CD4-positive, alpha-beta memory T cell (primary cell): ENCODE measurements at regions not wholly inside any gene's neighbourhood (a gene's known extent, or its start where the extent isn't known, plus 50 kb on each side); places are given as distances from the start of the nearest gene placed in this dataset.
A peak's percentile ranks its signal among the peaks of the same experiment; 100 is the strongest.
"Not testable (repeated sequence)": the region's sequence is repeated elsewhere in the genome, so short reads cannot be mapped to it uniquely, and the experiment has no call there.

Experiments
- CTCF ChIA-PET: fragments of 350-600 bp; sonication (Branson Sonifier 250); formaldehyde crosslinking; loops from one replicate; lab custom pipeline; 2021; ENCODE audit warnings: inconsistent platforms; ENCODE audit not compliant: partially characterized antibody; lab: Charles Lee
- POLR2A ChIA-PET: fragments of 350-600 bp; sonication (Branson Sonifier 250); formaldehyde crosslinking; loops from one replicate; lab custom pipeline; 2021; ENCODE audit not compliant: partially characterized antibody; lab: Charles Lee
- DNase-seq, 5 donors: peaks; one replicate each; pipeline versions ENCODE4 v3.0.0 to v3.0.0-alpha.2; 2020 to 2022; ENCODE audit warnings: mixed read lengths in 1 of 5
- H3K27ac ChIP-seq: one replicate; pipeline ENCODE4 v1.7.0; 2013; ENCODE audit warnings: low read depth, low read length
- H3K27me3 ChIP-seq: 2 replicates; pipeline ENCODE4 v1.7.0; 2013; ENCODE audit warnings: mild to moderate bottlenecking, low read length, moderate library complexity; ENCODE audit not compliant: insufficient read depth
- H3K36me3 ChIP-seq: 2 replicates; pipeline ENCODE4 v1.7.0; 2013; ENCODE audit warnings: mild to moderate bottlenecking, low read length, moderate library complexity; ENCODE audit not compliant: insufficient read depth
- H3K4me1 ChIP-seq: 2 replicates; pipeline ENCODE4 v1.7.0; 2013; ENCODE audit warnings: mild to moderate bottlenecking, low read length, moderate library complexity; ENCODE audit not compliant: insufficient read depth
- H3K4me3 ChIP-seq, 2 donors: one replicate each; pipeline ENCODE4 v1.7.0; 2013; ENCODE audit warnings: low read length in 2 of 2, mild to moderate bottlenecking in 1 of 2
- H3K9me3 ChIP-seq, 2 donors: one replicate each; pipeline ENCODE4 v1.7.0; 2013; ENCODE audit warnings: low read length in 2 of 2, control low read depth in 1 of 2; ENCODE audit not compliant: control insufficient read depth in 1 of 2
- H3K27ac Mint-ChIP-seq, 7 donors: one replicate each; pipeline ENCODE4 v1.8.0; 2020 to 2021; ENCODE audit warnings: mixed read lengths in 7 of 7, mild to moderate bottlenecking in 6 of 7, inconsistent platforms in 3 of 7, moderate library complexity in 3 of 7
- H3K27me3 Mint-ChIP-seq, 2 donors: one replicate each; pipeline ENCODE4 v1.8.0; 2020 to 2021; ENCODE audit warnings: mixed read lengths in 2 of 2
- H3K36me3 Mint-ChIP-seq, 2 donors: one replicate each; pipeline ENCODE4 v1.8.0; 2020 to 2021; ENCODE audit warnings: mixed read lengths in 2 of 2, inconsistent platforms in 1 of 2, mild to moderate bottlenecking in 1 of 2
- H3K4me1 Mint-ChIP-seq, 4 donors: one replicate each; pipeline ENCODE4 v1.8.0; 2020 to 2021; ENCODE audit warnings: mixed read lengths in 4 of 4, mild to moderate bottlenecking in 1 of 4
- H3K4me3 Mint-ChIP-seq, 8 donors: one replicate each; pipeline ENCODE4 v1.8.0; 2020 to 2021; ENCODE audit warnings: mixed read lengths in 8 of 8, mild to moderate bottlenecking in 7 of 8, moderate library complexity in 6 of 8, inconsistent platforms in 3 of 8
- H3K9me3 Mint-ChIP-seq, 8 donors: one replicate each; pipeline ENCODE4 v1.8.0; 2020 to 2021; ENCODE audit warnings: mixed read lengths in 8 of 8, mild to moderate bottlenecking in 5 of 8, inconsistent platforms in 3 of 8, moderate library complexity in 1 of 8
- intact Hi-C: fragments of 100-400 bp; cut with micrococcal nuclease; formaldehyde crosslinking; loops from one replicate; pipeline ENCODE4 v1.15.1; 2023

GRCh38 chr6:26234421-26235301 lies 130.3 kb upstream of the BTN3A2 start:
- peaks cover 0 to 9% of the 10 kb centered on the region in 2 donors for H3K36me3 Mint-ChIP-seq
- ChIA-PET POLR2A (interaction anchor here (0.8 to 7.2 kb wide), 55 partner anchors 13 to 1659 kb away, joined by 3 to 951 read pairs (median 9); partner anchors contain the start of gene HMGN4), CTCF (interaction anchor here (0.7 to 2.7 kb wide), 15 partner anchors 9 to 131 kb away, joined by 3 to 23 read pairs (median 4); a partner anchor contains a TSS)
- peaks cover 0 to 4% (median 0%) of the 10 kb centered on the region in 8 donors for H3K9me3 Mint-ChIP-seq
- H3K4me1 Mint-ChIP-seq: peaks cover 18 to 43% (median 26%) of the 10 kb centered on the region in 4 donors
- no peaks in the 10 kb centered on the region for H3K27me3 Mint-ChIP-seq
- intact Hi-C loops: loop anchor here (1.0 to 5.0 kb wide), 6 partner anchors 16 to 333 kb away; a partner anchor contains a TSS
- Histone ChIP-seq H3K27me3 (no peaks in the 10 kb centered on the region), H3K27ac (peak overlapping the region; percentile 83), H3K36me3 (no peaks in the 10 kb centered on the region), H3K4me1 (peaks cover 23% of the 10 kb centered on the region), H3K9me3 (no peaks in the 10 kb centered on the region), H3K4me3 (peak overlapping the region; percentile 66 to 95)
- H3K4me3 Mint-ChIP-seq: peak overlapping the region; percentile 93 to 99 (median 96)
- peak; percentile 70 to 87 (median 85) for DNase-seq
- H3K27ac Mint-ChIP-seq: peak overlapping the region; percentile 90 to 99 (median 96)

GRCh38 chr6:26235302-26235670 lies 129.7 kb upstream of the BTN3A2 start:
- intact Hi-C loops: loop anchor here (2.0 kb wide), 1 partner anchor 76 kb away; a partner anchor contains a TSS
- H3K4me3 Mint-ChIP-seq: peak overlapping the region; percentile 93 to 99 (median 96)
- H3K4me1 ChIP-seq: peaks cover 28% of the 10 kb centered on the region
- ChIA-PET CTCF (interaction anchor here (1.3 to 2.7 kb wide), 7 partner anchors 10 to 111 kb away, joined by 5 to 23 read pairs (median 13); a partner anchor contains a TSS), POLR2A (interaction anchor here (0.6 to 7.2 kb wide), 34 partner anchors 14 to 1659 kb away, joined by 3 to 951 read pairs (median 22); partner anchors contain the start of gene BTN2A2)
- no peaks in the 10 kb centered on the region for H3K36me3 ChIP-seq
- peaks cover 0 to 6% (median 0%) of the 10 kb centered on the region in 8 donors for H3K9me3 Mint-ChIP-seq
- no peaks in the 10 kb centered on the region for H3K27me3 Mint-ChIP-seq
- H3K4me3 ChIP-seq: peak overlapping the region; percentile 21 to 66
- peak overlapping the region; percentile 83 for H3K27ac ChIP-seq
- H3K4me1 Mint-ChIP-seq: peaks cover 18 to 47% (median 30%) of the 10 kb centered on the region in 4 donors
- H3K36me3 Mint-ChIP-seq: peaks cover 0 to 11% of the 10 kb centered on the region in 2 donors
- no peaks in the 10 kb centered on the region for H3K9me3 ChIP-seq
- no peaks in the 10 kb centered on the region for H3K27me3 ChIP-seq
- no peak for DNase-seq
- peak overlapping the region; percentile 90 to 99 (median 96) for H3K27ac Mint-ChIP-seq

- H3K9me3 ChIP-seq, CTCF ChIA-PET, H3K4me3 ChIP-seq, DNase-seq, H3K9me3 Mint-ChIP-seq, intact Hi-C loops, H3K27ac ChIP-seq, H3K27me3 Mint-ChIP-seq, H3K27me3 ChIP-seq, H3K36me3 ChIP-seq: not testable (repeated sequence)
- H3K4me1 Mint-ChIP-seq: peaks cover 15 to 36% (median 23%) of the 10 kb centered on the region in 4 donors
- H3K27ac Mint-ChIP-seq: peak overlapping the region in 4 of 7 donors; percentile 59 to 99 (median 95)
- peaks cover 15% of the 10 kb centered on the region for H3K4me1 ChIP-seq
- peak overlapping the region in 1 of 8 donors; percentile 21 for H3K4me3 Mint-ChIP-seq
- peaks cover 5 to 11% of the 10 kb centered on the region in 2 donors for H3K36me3 Mint-ChIP-seq
- POLR2A ChIA-PET: interaction anchor here (0.8 to 6.0 kb wide), 10 partner anchors 15 to 195 kb away, joined by 4 to 75 read pairs (median 26); a partner anchor contains a TSS
Measured at GRCh38 chr6:26239415-26239814, 125.6 kb upstream of the BTN3A2 start.

GRCh38 chr6:26240157-26241032 lies 124.6 kb upstream of the BTN3A2 start:
- ChIA-PET POLR2A (interaction anchor here (0.6 to 6.0 kb wide), 21 partner anchors 16 to 1590 kb away, joined by 3 to 75 read pairs (median 8); a partner anchor contains a TSS), CTCF (interaction anchor here (0.6 kb wide), 1 partner anchor 24 kb away, joined by 3 read pairs; a partner anchor contains a TSS)
- Mint-ChIP-seq H3K27ac (peak overlapping the region; percentile 89 to 99 (median 95)), H3K27me3 (no peaks in the 10 kb centered on the region), H3K9me3 (peaks cover 0 to 8% (median under 1%) of the 10 kb centered on the region in 8 donors), H3K36me3 (peaks cover 5 to 7% of the 10 kb centered on the region in 2 donors), H3K4me1 (peaks cover 9 to 29% (median 15%) of the 10 kb centered on the region in 4 donors), H3K4me3 (peak overlapping the region; percentile 80 to 93 (median 87))
- Histone ChIP-seq H3K9me3 (no peaks in the 10 kb centered on the region), H3K27me3 (no peaks in the 10 kb centered on the region), H3K4me3 (peak overlapping the region; percentile 66 to 67), H3K4me1 (peaks cover 11% of the 10 kb centered on the region), H3K36me3 (no peaks in the 10 kb centered on the region), H3K27ac (peak overlapping the region; percentile 81)
- intact Hi-C loops: loop anchor here (1.0 to 2.0 kb wide), 6 partner anchors 10 to 52 kb away; a partner anchor contains a TSS
- peak; percentile 79 to 86 (median 82) for DNase-seq

GRCh38 chr6:26241033-26241895 lies 123.7 kb upstream of the BTN3A2 start:
- intact Hi-C loops: loop anchor here (2.0 kb wide), 2 partner anchors 16 to 52 kb away; a partner anchor contains a TSS

More at GRCh38 chr6:26241033-26241895, 123.7 kb upstream of the BTN3A2 start:
- Histone ChIP-seq H3K36me3 (no peaks in the 10 kb centered on the region), H3K27me3 (no peaks in the 10 kb centered on the region), H3K4me3 (peak overlapping the region; percentile 66 to 67), H3K9me3 (no peaks in the 10 kb centered on the region), H3K27ac (peak overlapping the region; percentile 81), H3K4me1 (peaks cover 8% of the 10 kb centered on the region)
- CTCF ChIA-PET: interaction anchor here (1.0 to 1.2 kb wide), 2 partner anchors 9 to 14 kb away, joined by 4 to 6 read pairs; a partner anchor contains a TSS
- POLR2A ChIA-PET: interaction anchor here (0.6 to 6.0 kb wide), 21 partner anchors 8 to 1590 kb away, joined by 3 to 75 read pairs (median 8); a partner anchor contains a TSS
- H3K9me3 Mint-ChIP-seq: peaks cover 0 to 8% (median under 1%) of the 10 kb centered on the region in 8 donors
- DNase-seq: peak; percentile 54 to 82 (median 62)
- no peaks in the 10 kb centered on the region for H3K27me3 Mint-ChIP-seq
- peaks cover 7 to 25% (median 12%) of the 10 kb centered on the region in 4 donors for H3K4me1 Mint-ChIP-seq
- H3K4me3 Mint-ChIP-seq: peak overlapping the region; percentile 80 to 93 (median 87)
- peaks cover 5 to 7% of the 10 kb centered on the region in 2 donors for H3K36me3 Mint-ChIP-seq
- H3K27ac Mint-ChIP-seq: peak overlapping the region; percentile 89 to 99 (median 95)
